ENCODE measurements at regions not wholly inside any gene's neighbourhood (a gene's known extent, or its start where the extent isn't known, plus 50 kb on each side); places are given as distances from the start of the nearest gene placed in this dataset.

- ATAC-seq (ENCODE audit: low read depth) (no peak), DNase-seq (no peak)
- H3K27ac Mint-ChIP-seq, result no peak overlapping the region
- POLR2A ChIA-PET, result no interaction called here
- peaks cover 2% of the 10 kb centered on the region for H3K27me3 Mint-ChIP-seq
- H3K36me3 Mint-ChIP-seq, result no peaks in the 10 kb centered on the region
- H3K4me1 Mint-ChIP-seq, result no peaks in the 10 kb centered on the region
- H3K9me3 Mint-ChIP-seq, result peaks cover 3% of the 10 kb centered on the region
- no peak overlapping the region for H3K4me3 Mint-ChIP-seq
These were observed 966.6 kb upstream of the SLC35B3 start for GRCh38 chr6:9401960-9402359.

- Mint-ChIP-seq H3K36me3 (no peaks in the 10 kb centered on the region), H3K4me3 (no peak overlapping the region), H3K9me3 (no peaks in the 10 kb centered on the region), H3K27me3 (peaks cover 2% of the 10 kb centered on the region), H3K4me1 (no peaks in the 10 kb centered on the region), H3K27ac (no peak overlapping the region)
- ATAC-seq (ENCODE audit: low read depth) (no peak), DNase-seq (no peak)
- POLR2A ChIA-PET, result no interaction called here
These were observed 964.6 kb upstream of the SLC35B3 start for GRCh38 chr6:9399916-9400315.

GRCh38 chr6:9398767-9399373 is 963.5 kb upstream of the SLC35B3 start:
- Mint-ChIP-seq H3K27ac (no peak overlapping the region), H3K4me1 (no peaks in the 10 kb centered on the region), H3K36me3 (no peaks in the 10 kb centered on the region), H3K4me3 (no peak overlapping the region), H3K27me3 (peaks cover 2% of the 10 kb centered on the region), H3K9me3 (no peaks in the 10 kb centered on the region)
- POLR2A ChIA-PET, result no interaction called here
- no peak for ATAC-seq (ENCODE audit: low read depth)
- DNase-seq, result no peak

- POLR2A ChIA-PET, result no interaction called here
These were observed 962.9 kb upstream of the SLC35B3 start for GRCh38 chr6:9398071-9398766.

GRCh38 chr6:9388596-9388995 is 953.3 kb upstream of the SLC35B3 start:
- peaks cover 6% of the 10 kb centered on the region for H3K9me3 Mint-ChIP-seq
- POLR2A ChIA-PET, result no interaction called here
- DNase-seq (no peak), ATAC-seq (ENCODE audit: low read depth) (no peak)
- no peak overlapping the region for H3K4me3 Mint-ChIP-seq
- H3K4me1 Mint-ChIP-seq, result no peaks in the 10 kb centered on the region
- no peaks in the 10 kb centered on the region for H3K36me3 Mint-ChIP-seq
- H3K27me3 Mint-ChIP-seq, result no peaks in the 10 kb centered on the region
- H3K27ac Mint-ChIP-seq, result no peak overlapping the region

More at GRCh38 chr6:9398071-9398766, 962.9 kb upstream of the SLC35B3 start:
- peaks cover 2% of the 10 kb centered on the region for H3K27me3 Mint-ChIP-seq
- no peaks in the 10 kb centered on the region for H3K9me3 Mint-ChIP-seq
- no peak for DNase-seq
- no peak for ATAC-seq (ENCODE audit: low read depth)
- H3K27ac Mint-ChIP-seq, result no peak overlapping the region
- no peak overlapping the region for H3K4me3 Mint-ChIP-seq
- H3K4me1 Mint-ChIP-seq, result no peaks in the 10 kb centered on the region
- no peaks in the 10 kb centered on the region for H3K36me3 Mint-ChIP-seq

GRCh38 chr6:9380568-9380967 is 945.2 kb upstream of the SLC35B3 start:
- H3K4me3 Mint-ChIP-seq, result no peak overlapping the region
- H3K27ac Mint-ChIP-seq, result no peak overlapping the region
- DNase-seq, result no peak
- no peaks in the 10 kb centered on the region for H3K36me3 Mint-ChIP-seq
- H3K9me3 Mint-ChIP-seq, result peaks cover 6% of the 10 kb centered on the region
- H3K27me3 Mint-ChIP-seq, result no peaks in the 10 kb centered on the region
- POLR2A ChIA-PET, result no interaction called here
- H3K4me1 Mint-ChIP-seq, result no peaks in the 10 kb centered on the region
- ATAC-seq (ENCODE audit: low read depth), result no peak

GRCh38 chr6:9373308-9373707 is 938.0 kb upstream of the SLC35B3 start:
- no peak for ATAC-seq (ENCODE audit: low read depth)
- Mint-ChIP-seq H3K4me1 (no peaks in the 10 kb centered on the region), H3K27me3 (no peaks in the 10 kb centered on the region), H3K27ac (no peak overlapping the region), H3K4me3 (no peak overlapping the region), H3K36me3 (no peaks in the 10 kb centered on the region), H3K9me3 (peaks cover 5% of the 10 kb centered on the region)
- DNase-seq, result no peak
- POLR2A ChIA-PET, result no interaction called here

GRCh38 chr6:9370480-9370879 is 935.1 kb upstream of the SLC35B3 start:
- Mint-ChIP-seq H3K4me1 (no peaks in the 10 kb centered on the region), H3K36me3 (no peaks in the 10 kb centered on the region), H3K9me3 (peaks cover 4% of the 10 kb centered on the region), H3K27ac (no peak overlapping the region), H3K27me3 (no peaks in the 10 kb centered on the region), H3K4me3 (no peak overlapping the region)
- no peak for DNase-seq
- POLR2A ChIA-PET, result no interaction called here
- ATAC-seq (ENCODE audit: low read depth), result no peak

GRCh38 chr6:9365378-9365777 is 930.0 kb upstream of the SLC35B3 start:
- Mint-ChIP-seq H3K9me3 (peaks cover 6% of the 10 kb centered on the region), H3K4me1 (no peaks in the 10 kb centered on the region), H3K27me3 (no peaks in the 10 kb centered on the region), H3K27ac (no peak overlapping the region), H3K4me3 (no peak overlapping the region), H3K36me3 (no peaks in the 10 kb centered on the region)
- ATAC-seq (ENCODE audit: low read depth), result no peak
- DNase-seq, result no peak
- POLR2A ChIA-PET, result no interaction called here

GRCh38 chr6:9361749-9362148 is 926.4 kb upstream of the SLC35B3 start:
- Mint-ChIP-seq H3K4me1 (no peaks in the 10 kb centered on the region), H3K27ac (no peak overlapping the region), H3K27me3 (no peaks in the 10 kb centered on the region), H3K9me3 (peaks cover 6% of the 10 kb centered on the region), H3K4me3 (no peak overlapping the region), H3K36me3 (no peaks in the 10 kb centered on the region)
- POLR2A ChIA-PET, result no interaction called here
- no peak for DNase-seq
- no peak for ATAC-seq (ENCODE audit: low read depth)

GRCh38 chr6:9360881-9361280 is 925.5 kb upstream of the SLC35B3 start:
- H3K27me3 Mint-ChIP-seq, result no peaks in the 10 kb centered on the region
- H3K27ac Mint-ChIP-seq, result no peak overlapping the region
- ATAC-seq (ENCODE audit: low read depth), result no peak

GRCh38 chr6:9347608-9348007 is 912.3 kb upstream of the SLC35B3 start:
- POLR2A ChIA-PET, result no interaction called here
- H3K4me3 Mint-ChIP-seq, result no peak overlapping the region
- H3K36me3 Mint-ChIP-seq, result no peaks in the 10 kb centered on the region
- H3K27ac Mint-ChIP-seq, result no peak overlapping the region
- no peak for DNase-seq
- H3K27me3 Mint-ChIP-seq, result no peaks in the 10 kb centered on the region
- H3K4me1 Mint-ChIP-seq, result no peaks in the 10 kb centered on the region
- no peak for ATAC-seq (ENCODE audit: low read depth)
- H3K9me3 Mint-ChIP-seq, result peaks cover 3% of the 10 kb centered on the region

More at GRCh38 chr6:9360881-9361280, 925.5 kb upstream of the SLC35B3 start:
- DNase-seq, result no peak
- POLR2A ChIA-PET, result no interaction called here
- H3K36me3 Mint-ChIP-seq, result no peaks in the 10 kb centered on the region
- H3K4me3 Mint-ChIP-seq, result no peak overlapping the region
- H3K9me3 Mint-ChIP-seq, result peaks cover 4% of the 10 kb centered on the region
- H3K4me1 Mint-ChIP-seq, result no peaks in the 10 kb centered on the region

- ATAC-seq (ENCODE audit: low read depth) (no peak), DNase-seq (no peak)
- Mint-ChIP-seq H3K27ac (no peak overlapping the region), H3K36me3 (no peaks in the 10 kb centered on the region), H3K4me3 (no peak overlapping the region), H3K9me3 (peaks cover 3% of the 10 kb centered on the region), H3K4me1 (no peaks in the 10 kb centered on the region), H3K27me3 (no peaks in the 10 kb centered on the region)
- POLR2A ChIA-PET, result no interaction called here
These were observed 911.6 kb upstream of the SLC35B3 start for GRCh38 chr6:9346923-9347322.

- H3K9me3 Mint-ChIP-seq, result peaks cover 2% of the 10 kb centered on the region
- H3K4me3 Mint-ChIP-seq, result no peak overlapping the region
- no peaks in the 10 kb centered on the region for H3K27me3 Mint-ChIP-seq
- no peaks in the 10 kb centered on the region for H3K36me3 Mint-ChIP-seq
- no peak for DNase-seq
- ATAC-seq (ENCODE audit: low read depth), result no peak
- H3K27ac Mint-ChIP-seq, result no peak overlapping the region
- no peaks in the 10 kb centered on the region for H3K4me1 Mint-ChIP-seq
- POLR2A ChIA-PET, result no interaction called here
These were observed 900.1 kb upstream of the SLC35B3 start for GRCh38 chr6:9335431-9335830.
